Liver (tissue), 8 donors: ENCODE measurements at regions not wholly inside any gene's neighbourhood (a gene's known extent, or its start where the extent isn't known, plus 50 kb on each side); places are given as distances from the start of the nearest gene placed in this dataset.

Experiments used
- DNase-seq: peaks from one replicate; pipeline ENCODE4 v3.0.0-alpha.2; 2017; ENCODE audit warnings: low spot score
- H3K27ac ChIP-seq, 2 donors: one replicate each; pipeline ENCODE4 v1.7.0; 2013; ENCODE audit warnings: inconsistent platforms in 2 of 2, low read length in 2 of 2, control low read depth in 1 of 2, low read depth in 1 of 2, mild to moderate bottlenecking in 1 of 2
- H3K27me3 ChIP-seq, 4 donors: one replicate each; pipeline versions ENCODE4 v1.6.1 to v1.7.0; 2013; ENCODE audit warnings: low read length in 3 of 4, inconsistent platforms in 1 of 4, mild to moderate bottlenecking in 1 of 4, moderate library complexity in 1 of 4; ENCODE audit not compliant: control insufficient read depth in 4 of 4, insufficient read depth in 4 of 4
- H3K36me3 ChIP-seq, 4 donors: one replicate each; pipeline versions ENCODE4 v1.6.1 to v1.7.0; 2013; ENCODE audit warnings: low read length in 3 of 4, mild to moderate bottlenecking in 3 of 4, low read depth in 1 of 4, moderate library complexity in 1 of 4; ENCODE audit not compliant: control insufficient read depth in 4 of 4, insufficient read depth in 3 of 4
- H3K4me1 ChIP-seq, 4 donors: one replicate each; pipeline versions ENCODE4 v1.6.1 to v1.7.0; 2013; ENCODE audit warnings: low read length in 3 of 4, mild to moderate bottlenecking in 3 of 4, moderate library complexity in 1 of 4; ENCODE audit not compliant: control insufficient read depth in 4 of 4, insufficient read depth in 4 of 4
- H3K4me3 ChIP-seq, 3 donors: one replicate each; pipeline versions ENCODE4 v1.6.1 to v1.7.0; 2013; ENCODE audit warnings: low read length in 3 of 3, control low read depth in 1 of 3, low read depth in 1 of 3, mild to moderate bottlenecking in 1 of 3
- H3K9ac ChIP-seq, 2 donors: one replicate each; pipeline ENCODE4 v1.7.0; 2013; ENCODE audit warnings: low read length in 2 of 2, mild to moderate bottlenecking in 2 of 2, moderate library complexity in 2 of 2, control low read depth in 1 of 2, low read depth in 1 of 2
- H3K9me3 ChIP-seq, 4 donors: one replicate each; pipeline versions ENCODE4 v1.6.1 to v1.7.0; 2013; ENCODE audit warnings: low read length in 3 of 4; ENCODE audit not compliant: control insufficient read depth in 4 of 4
- ATF3 ChIP-seq: IDR thresholded peaks from 2 replicates; pipeline ENCODE4 v1.6.1; 2016; ENCODE audit warnings: antibody characterized with exemption
- CTCF ChIP-seq: fragments of 150-350 bp; IDR thresholded peaks from 2 replicates; pipeline ENCODE4 v1.5.1; 2017; ENCODE audit warnings: improper control_type of control experiment, low read depth, low read length; ENCODE audit not compliant: missing input control
- EGR1 ChIP-seq, 2 donors: IDR thresholded peaks; 2 replicates each; pipeline ENCODE4 v1.6.1; 2016 to 2018; ENCODE audit warnings: antibody characterized with exemption in 2 of 2, low read depth in 2 of 2
- FOXA1 ChIP-seq: IDR thresholded peaks from 2 replicates; pipeline ENCODE4 v1.6.1; 2016; ENCODE audit warnings: antibody characterized with exemption
- FOXA2 ChIP-seq: IDR thresholded peaks from 2 replicates; pipeline ENCODE4 v1.6.1; 2016; ENCODE audit warnings: antibody characterized with exemption
- GABPA ChIP-seq, 2 donors: IDR thresholded peaks in 1 of 2; conservative IDR thresholded peaks in 1 of 2; 2 replicates each; pipeline ENCODE4 v1.6.1; 2016; ENCODE audit warnings: antibody characterized with exemption in 2 of 2, mild to moderate bottlenecking in 1 of 2, moderate library complexity in 1 of 2
- HNF4A ChIP-seq, 2 donors: conservative IDR thresholded peaks; 2 replicates each; pipeline ENCODE4 v1.6.1; 2016; ENCODE audit warnings: antibody characterized with exemption in 2 of 2, mild to moderate bottlenecking in 2 of 2
- HNF4G ChIP-seq: IDR thresholded peaks from 2 replicates; pipeline ENCODE4 v1.6.1; 2016; ENCODE audit warnings: antibody characterized with exemption
- JUND ChIP-seq, 2 donors: IDR thresholded peaks; 2 replicates each; pipeline ENCODE4 v1.6.1; 2016; ENCODE audit warnings: antibody characterized with exemption in 2 of 2
- MAX ChIP-seq: IDR thresholded peaks from 2 replicates; pipeline ENCODE4 v1.6.1; 2016; ENCODE audit warnings: antibody characterized with exemption
- NR2F2 ChIP-seq: IDR thresholded peaks from 2 replicates; pipeline ENCODE4 v1.6.1; 2016; ENCODE audit warnings: antibody characterized with exemption
- RAD21 ChIP-seq, 2 donors: IDR thresholded peaks; 2 replicates each; pipeline ENCODE4 v1.6.1; 2016; ENCODE audit warnings: antibody characterized with exemption in 2 of 2, mild to moderate bottlenecking in 2 of 2
- REST ChIP-seq: IDR thresholded peaks from 2 replicates; pipeline ENCODE4 v1.6.1; 2016; ENCODE audit warnings: antibody characterized with exemption, mild to moderate bottlenecking
- RXRA ChIP-seq, 2 donors: IDR thresholded peaks; 2 replicates each; pipeline ENCODE4 v1.6.1; 2017 to 2018; ENCODE audit warnings: antibody characterized with exemption in 2 of 2, mild to moderate bottlenecking in 1 of 2
- SP1 ChIP-seq: IDR thresholded peaks from 2 replicates; pipeline ENCODE4 v1.6.1; 2018; ENCODE audit warnings: antibody characterized with exemption, mild to moderate bottlenecking
- TAF1 ChIP-seq: conservative IDR thresholded peaks from 2 replicates; pipeline ENCODE4 v1.6.1; 2016; ENCODE audit warnings: antibody characterized with exemption, mild to moderate bottlenecking
- YY1 ChIP-seq: IDR thresholded peaks from 2 replicates; pipeline ENCODE4 v1.6.1; 2016; ENCODE audit warnings: antibody characterized with exemption, mild to moderate bottlenecking
- ZBTB33 ChIP-seq: IDR thresholded peaks from 2 replicates; pipeline ENCODE4 v1.6.1; 2016; ENCODE audit warnings: antibody characterized with exemption
- WGBS: extraction: QIAGEN DNeasy Blood & Tissue Kit; methylation state at CpG from one replicate; pipeline ENCODE4 v1.1.7; 2013; 5-methylcytosine and 5-hydroxymethylcytosine counted together
- donor health status: healthy.
- donor health status: healthy.
- donor health status: healthy.
- donor health status: healthy.
- donor health status: healthy.

DNA sequence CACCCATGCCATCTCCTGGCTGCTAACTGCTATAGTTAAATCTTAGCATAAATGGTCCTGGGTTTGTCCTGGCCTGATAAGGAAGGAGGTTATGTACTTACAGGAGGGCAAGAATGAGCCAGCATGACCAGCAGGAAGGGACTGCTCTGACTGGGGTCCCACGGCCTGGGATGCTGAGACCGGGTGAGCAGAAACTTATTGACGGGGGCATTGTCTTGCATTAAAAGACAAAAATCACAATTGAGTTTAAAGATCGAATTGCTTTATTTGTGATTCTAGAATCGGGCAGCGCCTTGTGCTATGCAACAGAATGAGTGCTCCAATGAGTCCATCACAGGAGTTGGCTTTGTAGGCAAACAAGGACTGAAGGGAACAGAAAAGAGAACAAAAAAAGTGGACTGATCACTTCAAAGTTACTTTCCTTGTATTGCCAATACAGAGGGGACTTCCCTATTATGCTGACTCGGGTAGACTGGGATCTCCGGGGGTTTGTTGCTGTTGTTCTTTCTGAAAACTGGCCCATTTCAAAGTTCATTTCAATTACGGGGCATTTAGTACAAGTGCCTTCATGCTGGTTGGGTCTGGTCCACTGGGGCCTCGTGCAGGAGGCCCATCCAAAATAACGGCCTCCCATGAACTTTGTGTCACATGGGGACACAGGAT lies 87.1 kb upstream of the SLC66A3 start:
- DNase-seq = no peak
- Histone ChIP-seq H3K27me3 (peaks cover 0 to 5% (median 1%) of the 10 kb centered on the region in 4 donors), H3K9ac (no peak overlapping the region), H3K4me3 (no peak overlapping the region), H3K4me1 (no peaks in the 10 kb centered on the region), H3K36me3 (no peaks in the 10 kb centered on the region), H3K9me3 (no peaks in the 10 kb centered on the region), H3K27ac (no peak overlapping the region)
- TF ChIP-seq FOXA1 (no peak), YY1 (no peak), RXRA (IDR thresholded peaks at IDR 0.05) (no peak), REST (no peak), MAX (no peak), RAD21 (IDR thresholded peaks at IDR 0.05) (no peak), HNF4A (conservative IDR thresholded peaks at IDR 0.05) (no peak), EGR1 (IDR thresholded peaks at IDR 0.05; ENCODE audit: low read depth in 2 of 2) (no peak), GABPA (IDR thresholded peaks at IDR 0.05 in 1 of 2, conservative IDR thresholded peaks at IDR 0.05 in 1 of 2) (no peak), HNF4G (no peak), SP1 (no peak), CTCF (no peak), FOXA2 (no peak), NR2F2 (no peak), JUND (IDR thresholded peaks at IDR 0.05) (no peak)
- WGBS = 83% methylated on average over 11 of the region's 11 CpGs

DNA sequence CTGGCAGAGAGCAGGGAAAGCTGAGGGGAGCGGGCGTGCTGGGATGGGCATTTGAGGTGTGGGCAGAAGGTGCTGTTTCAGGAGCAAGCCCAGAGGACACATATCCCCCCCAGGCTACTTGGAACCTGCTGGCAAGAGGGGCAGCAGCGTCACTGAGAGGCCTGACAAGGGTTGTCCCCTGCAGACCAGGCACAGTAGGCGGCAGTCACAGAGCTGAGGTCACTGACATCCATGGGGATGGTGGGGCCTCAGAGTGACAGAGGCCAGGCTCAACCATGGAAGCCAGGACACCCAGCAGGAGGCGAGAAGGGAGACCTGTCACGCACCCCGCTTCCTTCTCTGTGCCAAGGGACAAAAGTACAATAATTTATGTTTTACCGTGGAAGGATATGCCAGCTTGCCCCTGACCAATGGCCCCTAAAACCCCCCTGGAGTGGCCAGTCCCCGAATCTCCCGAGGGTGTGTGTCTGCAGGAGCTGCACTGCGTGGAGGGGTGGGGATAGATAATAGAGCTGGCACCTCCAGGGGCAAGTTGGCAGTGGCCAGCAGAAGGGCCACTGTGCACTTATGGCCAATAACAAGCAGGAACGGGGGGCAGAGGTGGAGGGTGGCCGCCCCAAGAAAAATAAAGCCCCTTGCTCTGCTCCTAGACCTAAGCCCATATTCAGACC lies 86.3 kb upstream of the SLC66A3 start:
- WGBS = 91% methylated on average over 13 of the region's 13 CpGs
- TF ChIP-seq NR2F2 (no peak), ZBTB33 (no peak), RXRA (IDR thresholded peaks at IDR 0.05) (no peak), FOXA1 (no peak), HNF4A (conservative IDR thresholded peaks at IDR 0.05) (no peak), JUND (IDR thresholded peaks at IDR 0.05) (no peak), GABPA (IDR thresholded peaks at IDR 0.05 in 1 of 2, conservative IDR thresholded peaks at IDR 0.05 in 1 of 2) (no peak), ATF3 (no peak), SP1 (no peak), HNF4G (no peak), EGR1 (IDR thresholded peaks at IDR 0.05; ENCODE audit: low read depth in 2 of 2) (no peak), TAF1 (no peak), MAX (no peak)
- Histone ChIP-seq H3K4me1 (no peaks in the 10 kb centered on the region), H3K9ac (no peak overlapping the region), H3K9me3 (no peaks in the 10 kb centered on the region), H3K27me3 (peaks cover 0 to 5% (median 1%) of the 10 kb centered on the region in 4 donors), H3K4me3 (no peak overlapping the region), H3K36me3 (no peaks in the 10 kb centered on the region), H3K27ac (no peak overlapping the region)
- DNase-seq = no peak
